GM18505 (cell line): ENCODE measurements at regions not wholly inside any gene's neighbourhood (a gene's known extent, or its start where the extent isn't known, plus 50 kb on each side); places are given as distances from the start of the nearest gene placed in this dataset.

Source experiments
- ATAC-seq: cut with Tn5 transposase; IDR thresholded peaks from one replicate; pipeline ENCODE4 v1.9.1; 2021; ENCODE audit not compliant: unreplicated experiment
- POLR2A ChIP-seq: IDR thresholded peaks from 4 replicates; pipeline ENCODE4 v1.6.1; 2011; ENCODE audit warnings: borderline replicate concordance; ENCODE audit not compliant: insufficient read depth, insufficient read length; ENCODE audit errors: extremely low read depth

GRCh38 chr17:71166311-71166710, 954.5 kb upstream of the SOX9 start:
- no peak for TF ChIP-seq POLR2A
- ATAC-seq = no peak

GRCh38 chr17:71168053-71168741, 952.6 kb upstream of the SOX9 start:
- ATAC-seq = no peak
- TF ChIP-seq POLR2A = no peak

- TF ChIP-seq POLR2A = no peak
- no peak for ATAC-seq
Observed at GRCh38 chr17:71170070-71170469, 950.8 kb upstream of the SOX9 start.

GRCh38 chr17:71171270-71171669, 949.5 kb upstream of the SOX9 start:
- no peak for TF ChIP-seq POLR2A
- ATAC-seq = no peak

- no peak for ATAC-seq
- TF ChIP-seq POLR2A = no peak
Observed at GRCh38 chr17:71173991-71174390, 946.8 kb upstream of the SOX9 start.

- no peak for TF ChIP-seq POLR2A
- ATAC-seq = no peak
Observed at GRCh38 chr17:71176331-71176730, 944.5 kb upstream of the SOX9 start.

GRCh38 chr17:71176928-71177443, 943.8 kb upstream of the SOX9 start:
- ATAC-seq = no peak
- TF ChIP-seq POLR2A = no peak

- no peak for ATAC-seq
- TF ChIP-seq POLR2A = no peak
Observed at GRCh38 chr17:71180801-71181385, 939.9 kb upstream of the SOX9 start.

- no peak for TF ChIP-seq POLR2A
Observed at GRCh38 chr17:71183066-71183660, 937.7 kb upstream of the SOX9 start.

GRCh38 chr17:71184716-71185115, 936.1 kb upstream of the SOX9 start:
- no peak for TF ChIP-seq POLR2A
- ATAC-seq = no peak

More at GRCh38 chr17:71183066-71183660, 937.7 kb upstream of the SOX9 start:
- no peak for ATAC-seq

GRCh38 chr17:71187145-71187878, 933.5 kb upstream of the SOX9 start:
- no peak for ATAC-seq
- no peak for TF ChIP-seq POLR2A

- no peak for TF ChIP-seq POLR2A
- ATAC-seq = no peak
Observed at GRCh38 chr17:71188811-71189492, 931.9 kb upstream of the SOX9 start.

GRCh38 chr17:71189493-71189831, 931.4 kb upstream of the SOX9 start:
- TF ChIP-seq POLR2A = no peak
- ATAC-seq = no peak
